ENCODE measurements at regions not wholly inside any gene's neighbourhood (a gene's known extent, or its start where the extent isn't known, plus 50 kb on each side); places are given as distances from the start of the nearest gene placed in this dataset.

DNA sequence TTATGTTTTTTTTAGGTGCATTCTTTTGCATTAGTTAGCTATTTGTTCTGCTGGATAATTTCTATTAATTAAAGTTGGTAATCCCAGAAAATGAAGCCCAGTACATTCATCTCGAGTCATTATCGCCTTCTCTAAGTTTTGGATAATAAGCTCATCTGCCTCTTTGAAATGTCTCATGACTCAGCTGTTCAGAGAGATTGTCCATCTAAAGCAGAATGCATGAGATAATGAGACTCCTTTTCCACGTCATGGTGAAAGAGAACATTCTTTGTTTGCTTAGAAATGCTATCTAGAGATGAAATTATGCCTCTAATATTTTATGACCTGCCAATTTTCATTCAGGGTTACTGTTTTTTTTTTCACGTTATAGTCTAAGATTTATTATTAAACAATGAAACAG is 374.7 kb upstream of the GOLIM4 start:
- intact Hi-C loops (cut with DNase I): no loop called here
- ATAC-seq (ENCODE audit: poor library complexity) (no peak), DNase-seq (no peak)

DNA sequence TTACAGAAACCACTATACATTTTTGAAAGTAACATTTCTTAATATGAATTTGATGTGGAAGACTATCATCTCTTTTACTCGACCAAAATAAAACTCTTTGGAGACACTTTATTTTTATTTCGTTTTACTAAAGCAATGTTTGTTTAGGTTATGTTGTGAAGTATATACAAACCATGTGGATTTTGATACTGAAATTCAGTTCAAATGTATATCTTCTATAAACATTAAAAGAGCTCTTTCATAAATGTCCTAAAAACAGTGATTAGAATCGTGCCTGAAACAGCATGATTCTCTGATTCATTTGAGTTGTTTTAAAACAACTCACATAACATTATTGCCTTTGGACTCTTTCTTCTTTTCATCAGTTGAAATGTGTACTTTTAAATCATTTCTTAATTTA is 373.7 kb upstream of the GOLIM4 start:
- DNase-seq: no peak
- intact Hi-C loops (cut with DNase I): no loop called here
- ATAC-seq (ENCODE audit: poor library complexity): no peak

DNA sequence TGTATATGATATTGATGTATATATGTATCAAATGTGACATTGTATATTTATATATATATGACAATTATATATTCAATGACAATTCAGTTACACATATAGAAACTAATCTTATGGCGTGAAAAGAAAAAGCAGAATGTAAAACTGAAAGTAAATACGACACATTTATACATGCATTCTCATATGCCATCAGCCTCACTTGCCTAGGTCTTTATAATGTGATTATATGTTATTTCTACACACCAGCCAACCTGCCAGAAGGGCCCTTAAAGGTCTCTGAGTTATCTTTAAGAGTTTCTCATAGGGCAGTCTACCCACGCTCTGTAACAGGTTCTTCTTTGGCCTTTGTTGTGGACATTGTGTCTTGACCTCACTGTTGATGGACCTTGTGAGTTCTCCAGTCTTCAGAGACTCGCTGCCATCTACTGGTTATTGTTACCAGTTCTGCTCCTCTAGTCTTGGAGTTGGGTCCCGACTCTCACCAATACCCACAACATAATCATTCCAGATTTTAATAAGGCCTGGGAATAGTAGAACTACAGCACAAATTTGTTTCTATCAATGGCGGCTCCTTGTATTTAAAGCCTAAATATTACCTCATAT is 371.5 kb upstream of the GOLIM4 start:
- DNase-seq (no peak), ATAC-seq (ENCODE audit: poor library complexity) (peak; percentile 89)
- intact Hi-C loops (cut with DNase I): loop anchor here (2.0 kb wide), 1 partner anchor 256 kb away; no protein-coding TSS in a partner anchor

DNA sequence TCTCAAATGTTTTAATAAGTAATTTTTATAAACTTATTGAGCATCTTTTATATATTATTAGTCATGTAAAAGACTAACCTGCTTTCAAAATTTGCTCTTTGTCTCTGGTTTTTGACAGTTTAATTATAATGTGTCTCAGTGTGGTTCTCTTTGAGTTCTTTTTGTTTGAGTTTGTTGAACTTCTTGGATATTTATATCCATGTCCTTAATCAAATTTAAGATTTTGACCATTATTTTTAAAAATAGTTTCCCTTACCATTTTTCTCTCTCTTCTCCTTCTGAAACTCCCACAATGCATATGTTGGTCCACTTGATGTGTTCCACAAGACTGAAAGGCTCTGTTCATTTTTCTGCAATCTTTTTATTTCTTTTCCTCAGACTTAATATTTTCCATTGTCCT is 366.1 kb upstream of the GOLIM4 start:
- DNase-seq (no peak), ATAC-seq (ENCODE audit: poor library complexity) (no peak)
- intact Hi-C loops (cut with DNase I): no loop called here

DNA sequence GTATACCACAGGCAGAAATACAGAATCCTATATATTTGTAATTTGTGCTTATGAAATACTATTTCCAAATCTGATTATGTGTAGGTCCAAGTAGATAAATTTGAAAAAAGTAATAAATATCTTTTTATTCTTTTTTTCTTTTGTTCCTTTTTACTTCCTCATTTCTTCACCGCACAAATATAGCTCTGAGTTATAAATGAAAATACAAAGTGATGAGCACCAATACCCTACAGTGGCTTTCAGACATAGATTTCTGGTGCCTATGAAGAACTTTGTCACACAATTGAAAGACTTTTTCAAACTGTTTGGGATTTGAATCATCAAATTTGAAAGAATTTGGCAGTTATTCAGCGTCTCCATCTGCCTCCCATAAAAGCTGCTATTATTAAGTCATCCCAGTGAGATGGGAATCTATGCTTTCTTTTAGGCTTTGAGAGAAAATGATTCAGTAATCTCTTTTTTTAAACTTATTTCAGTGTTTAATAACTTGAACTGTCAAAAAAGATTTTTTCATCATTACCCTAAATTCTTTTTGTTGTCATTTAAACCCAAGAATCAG is 363.6 kb upstream of the GOLIM4 start:
- no peak for ATAC-seq (ENCODE audit: poor library complexity)
- intact Hi-C loops (cut with DNase I): no loop called here
- no peak for DNase-seq

DNA sequence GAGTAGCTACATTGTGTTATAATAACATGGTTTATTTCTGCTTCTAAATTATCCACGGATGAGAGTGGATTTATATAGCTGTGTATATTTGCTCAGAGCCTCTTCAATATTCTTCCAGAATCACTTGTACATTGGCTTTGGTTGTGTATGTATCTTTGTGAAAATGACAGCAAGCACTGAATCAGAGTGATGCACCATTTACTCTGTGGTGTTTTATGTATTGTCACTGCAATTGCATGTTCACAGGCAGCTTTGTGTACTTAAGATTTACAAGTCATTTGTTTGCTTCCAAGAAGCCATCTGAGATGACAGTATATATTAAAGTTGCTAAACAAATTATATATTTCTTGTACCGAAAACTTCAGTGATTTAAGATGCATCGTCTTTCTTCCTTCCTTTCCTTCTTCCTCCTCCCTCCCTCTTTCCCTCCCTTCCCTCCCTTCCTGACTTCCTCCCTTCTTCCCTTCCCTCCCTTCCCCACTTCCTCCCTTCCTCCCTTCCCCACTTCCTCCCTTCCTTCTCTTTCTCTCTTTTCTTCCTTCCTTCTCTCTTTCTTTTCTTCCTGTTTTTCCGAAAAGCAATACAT is 362.3 kb upstream of the GOLIM4 start:
- no peak for ATAC-seq (ENCODE audit: poor library complexity)

DNA sequence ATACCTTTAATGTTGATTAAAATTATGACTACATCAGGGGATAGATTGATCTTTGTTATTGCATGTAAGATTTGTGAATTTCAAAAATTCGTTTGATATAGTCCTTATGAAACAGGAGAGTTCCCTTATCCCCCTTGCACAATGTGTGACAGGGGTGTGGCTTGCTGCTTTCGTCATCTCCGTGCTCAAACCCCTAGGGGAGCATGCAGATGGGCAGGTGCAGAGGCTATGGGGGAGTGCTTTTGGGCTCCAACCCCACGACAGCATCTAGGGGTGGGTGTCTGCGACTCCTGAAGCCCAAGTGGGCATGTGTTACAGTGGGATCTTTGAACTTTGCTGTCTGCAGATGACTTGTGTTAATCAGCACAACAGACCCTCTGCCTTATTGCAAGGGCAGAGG is 360.1 kb upstream of the GOLIM4 start:
- intact Hi-C loops (cut with DNase I): no loop called here
- ATAC-seq (ENCODE audit: poor library complexity) (no peak), DNase-seq (no peak)

More for the DNA sequence above, 362.3 kb upstream of the GOLIM4 start:
- DNase-seq: no peak
- intact Hi-C loops (cut with DNase I): no loop called here

DNA sequence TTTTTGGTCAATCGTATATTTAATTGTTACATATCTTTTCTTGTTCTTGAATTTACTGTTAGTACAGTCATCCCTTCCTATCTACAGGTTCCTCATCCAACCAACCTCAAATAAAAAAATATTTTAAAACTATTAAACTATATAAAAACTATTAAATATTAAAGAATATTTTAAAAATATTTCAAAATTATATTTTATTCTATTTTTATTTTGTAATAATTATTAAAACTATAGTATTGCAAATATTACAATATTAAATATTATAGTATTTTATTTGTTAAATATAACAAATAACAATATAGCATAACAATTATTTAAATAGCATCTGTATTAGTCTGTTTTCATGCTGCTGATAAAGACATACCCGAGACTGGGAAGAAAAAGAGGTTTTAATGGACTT is 357.9 kb upstream of the GOLIM4 start:
- ATAC-seq (ENCODE audit: poor library complexity): no peak
- intact Hi-C loops (cut with DNase I): no loop called here
- no peak for DNase-seq

DNA sequence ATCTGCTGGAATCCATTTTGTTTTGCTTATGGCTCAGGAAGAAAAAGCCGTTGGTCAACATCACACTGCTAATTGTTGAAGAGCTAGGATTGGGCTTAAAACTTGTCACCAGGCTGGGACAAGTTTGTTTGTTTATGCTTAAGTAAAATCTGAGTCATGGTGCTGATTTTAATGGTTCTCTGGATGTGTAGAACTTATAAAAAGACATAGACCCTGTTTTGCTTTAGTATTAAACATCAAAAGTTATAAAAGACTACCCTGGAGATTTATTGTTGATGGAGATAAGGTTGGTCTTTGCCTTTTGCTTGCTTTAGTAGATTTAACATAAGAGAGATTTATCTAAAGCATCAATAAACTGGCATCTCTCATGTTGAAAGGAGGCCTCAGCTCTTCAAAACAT is 348.2 kb upstream of the GOLIM4 start:
- DNase-seq (no peak), ATAC-seq (ENCODE audit: poor library complexity) (no peak)
- intact Hi-C loops (cut with DNase I): no loop called here

DNA sequence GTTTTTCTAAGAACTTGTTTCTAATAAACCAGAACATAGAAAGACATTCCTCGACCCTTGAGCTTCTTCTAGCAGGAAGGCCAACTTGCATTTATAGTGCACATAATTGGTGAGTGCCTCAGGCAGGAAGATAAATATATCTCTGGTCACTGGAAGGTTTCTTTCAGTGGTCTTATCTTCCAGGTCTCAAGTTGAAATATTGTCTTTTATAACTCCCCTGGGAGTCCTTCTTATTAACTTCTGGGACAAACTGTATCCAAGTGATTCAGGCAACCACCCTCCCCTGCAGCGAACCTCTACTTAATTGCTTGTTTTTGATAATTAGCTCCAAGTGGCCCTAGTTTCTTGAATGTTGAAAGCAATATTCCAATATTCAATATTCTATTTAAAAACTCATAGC is 346.8 kb upstream of the GOLIM4 start:
- DNase-seq (no peak), ATAC-seq (ENCODE audit: poor library complexity) (no peak)
- intact Hi-C loops (cut with DNase I): no loop called here

DNA sequence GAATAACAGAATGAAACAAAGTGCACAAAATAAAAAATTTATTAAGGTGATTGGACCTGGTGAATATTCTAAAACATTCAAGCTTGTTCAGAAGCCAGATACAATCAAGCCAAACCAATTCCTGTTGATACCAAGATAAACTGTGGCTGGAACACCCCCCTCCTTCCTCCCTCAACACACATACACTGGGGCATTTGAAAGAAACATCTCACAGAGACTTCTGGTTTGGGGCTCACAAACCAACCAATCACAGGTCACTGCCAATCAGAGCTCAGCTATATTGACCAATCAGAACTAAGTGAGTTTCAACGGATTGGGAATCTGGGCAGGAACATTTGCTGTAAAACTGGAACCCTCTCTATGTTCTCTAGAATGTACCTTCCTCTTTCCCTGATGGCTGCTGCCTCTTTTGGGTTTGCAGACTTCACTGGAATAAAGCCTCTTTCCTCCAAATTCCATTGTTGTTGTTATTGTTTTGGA is 340.6 kb upstream of the GOLIM4 start:
- DNase-seq (no peak), ATAC-seq (ENCODE audit: poor library complexity) (no peak)
- intact Hi-C loops (cut with DNase I): no loop called here

DNA sequence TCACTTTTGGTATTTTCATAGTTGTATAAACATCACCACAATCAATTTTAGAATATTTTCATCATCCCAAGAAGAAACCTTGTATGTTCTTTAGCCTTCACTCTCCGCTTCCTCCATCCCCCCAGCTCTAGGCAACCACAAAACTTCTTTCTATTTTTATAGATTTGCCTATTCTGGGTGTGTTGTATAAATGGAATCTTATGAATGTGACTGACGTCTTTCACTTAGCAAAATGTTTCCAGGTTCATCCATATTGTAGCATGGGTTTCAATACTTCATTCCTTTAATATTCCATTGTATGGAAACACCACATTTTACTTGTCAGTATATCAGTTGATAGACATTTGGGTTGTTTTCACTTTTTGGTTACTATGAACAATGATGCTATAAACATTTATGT is 335.8 kb upstream of the GOLIM4 start:
- ATAC-seq (ENCODE audit: poor library complexity): no peak
- intact Hi-C loops (cut with DNase I): no loop called here
- no peak for DNase-seq

DNA sequence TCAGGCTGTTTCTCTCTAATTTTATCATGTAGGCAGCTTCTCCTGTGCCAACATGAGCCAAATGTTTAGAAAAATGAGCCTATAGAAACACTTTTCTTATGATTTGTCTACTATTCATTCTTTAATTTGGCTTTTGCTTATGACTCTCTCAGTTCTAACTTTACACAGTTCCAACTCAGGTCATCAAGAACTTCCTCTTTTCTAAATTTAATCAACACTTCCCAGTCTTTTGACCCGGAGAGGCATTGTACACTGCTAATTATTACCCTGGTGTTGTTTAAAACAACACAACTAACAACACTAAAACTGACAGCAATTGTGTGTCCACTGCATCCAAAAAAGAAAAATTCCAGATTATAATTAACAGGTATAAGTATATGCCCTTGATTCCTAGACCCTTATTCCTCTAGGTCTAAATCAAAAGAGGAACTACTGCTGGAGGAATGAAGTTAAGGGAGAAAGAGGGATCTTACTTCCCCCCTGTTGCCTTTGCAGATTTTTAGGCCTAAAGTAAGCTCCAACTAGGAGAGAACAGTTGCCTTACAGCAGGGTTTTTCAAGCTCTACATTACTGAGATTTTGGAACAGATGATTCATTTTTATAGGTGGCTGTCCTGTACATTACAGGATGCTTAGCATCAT is 332.2 kb upstream of the GOLIM4 start:
- ATAC-seq (ENCODE audit: poor library complexity) (no peak), DNase-seq (no peak)
- intact Hi-C loops (cut with DNase I): no loop called here

DNA sequence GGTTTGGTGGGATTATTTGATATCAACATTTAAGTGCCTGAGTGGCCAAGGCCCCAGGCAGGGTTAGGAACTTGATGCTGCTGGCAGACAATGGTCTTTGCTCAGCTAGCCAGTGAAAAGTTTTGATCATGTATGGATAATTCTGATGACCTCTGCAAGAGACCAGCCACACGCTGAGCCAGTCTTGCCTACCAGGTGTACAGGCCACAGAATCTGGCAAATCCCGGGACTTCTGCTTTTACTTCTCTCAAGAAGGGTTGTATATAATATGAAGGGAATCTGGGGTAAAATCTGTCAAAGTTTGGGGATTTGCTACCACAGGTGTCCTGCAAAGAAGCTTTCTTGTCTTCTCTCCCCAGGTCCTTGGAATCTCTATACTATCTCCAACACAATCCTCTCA is 331.4 kb upstream of the GOLIM4 start:
- intact Hi-C loops (cut with DNase I): no loop called here
- DNase-seq (no peak), ATAC-seq (ENCODE audit: poor library complexity) (no peak)

DNA sequence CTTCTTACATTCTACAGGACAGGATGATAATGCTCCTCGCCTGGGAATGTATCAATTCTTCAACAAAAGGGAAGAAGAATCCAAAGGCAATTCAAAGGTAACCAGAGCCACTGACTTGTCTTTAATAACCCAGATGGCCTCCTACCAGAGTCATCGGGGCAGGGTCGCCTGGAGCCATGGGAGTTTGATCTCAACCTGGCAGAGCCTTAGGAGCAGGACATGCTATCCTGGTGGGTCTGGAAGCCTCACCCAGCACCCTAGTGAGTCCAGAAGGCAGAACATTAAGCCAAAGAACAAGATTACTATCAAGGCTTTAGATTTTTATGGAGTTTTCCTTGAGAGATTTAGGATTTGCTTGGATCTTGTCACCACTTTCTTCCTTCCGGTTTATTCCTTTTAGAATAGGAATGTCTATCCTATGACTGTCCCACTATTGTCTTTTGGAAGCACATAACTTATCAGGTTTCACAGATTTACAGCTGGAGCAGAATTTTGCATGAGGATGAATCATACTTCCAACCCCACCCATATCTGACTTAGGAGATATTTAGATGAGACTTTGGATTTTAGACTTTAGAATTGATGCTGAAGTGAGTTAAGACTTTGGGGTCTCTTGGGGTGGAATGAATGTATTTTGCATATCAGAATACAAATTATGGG is 330.3 kb upstream of the GOLIM4 start:
- DNase-seq (no peak), ATAC-seq (ENCODE audit: poor library complexity) (no peak)
- intact Hi-C loops (cut with DNase I): no loop called here

DNA sequence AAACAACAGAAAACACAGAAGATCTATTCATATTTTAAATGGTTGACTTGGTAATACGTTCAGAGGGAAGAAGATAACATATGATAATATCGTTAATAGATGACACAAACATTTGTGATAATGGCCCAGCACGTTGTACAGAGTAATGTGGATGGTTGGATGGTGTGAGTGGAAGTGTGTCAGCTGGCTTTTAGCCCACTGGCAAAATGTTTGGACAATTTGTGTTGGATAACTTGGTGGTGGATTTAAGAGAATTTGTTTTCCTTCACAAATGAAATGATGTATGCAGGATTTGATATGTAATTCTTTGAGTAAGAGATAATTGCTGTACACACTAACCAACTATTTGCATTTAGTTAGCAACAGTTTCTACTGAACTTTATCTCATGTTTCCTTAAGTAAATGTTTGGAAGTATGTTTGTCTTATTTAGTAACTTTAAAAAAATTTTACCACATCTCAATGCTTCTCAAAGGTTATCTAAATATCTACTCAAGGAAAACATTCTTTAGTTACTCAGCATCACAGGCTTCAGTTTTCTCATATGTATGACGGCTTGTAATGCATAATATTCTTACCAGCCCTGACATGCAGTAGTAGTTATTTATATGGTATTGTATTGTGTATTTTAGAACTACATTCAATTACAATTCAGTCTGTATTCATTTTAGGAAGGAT is 328.5 kb upstream of the GOLIM4 start:
- DNase-seq: no peak
- intact Hi-C loops (cut with DNase I): no loop called here
- no peak for ATAC-seq (ENCODE audit: poor library complexity)

DNA sequence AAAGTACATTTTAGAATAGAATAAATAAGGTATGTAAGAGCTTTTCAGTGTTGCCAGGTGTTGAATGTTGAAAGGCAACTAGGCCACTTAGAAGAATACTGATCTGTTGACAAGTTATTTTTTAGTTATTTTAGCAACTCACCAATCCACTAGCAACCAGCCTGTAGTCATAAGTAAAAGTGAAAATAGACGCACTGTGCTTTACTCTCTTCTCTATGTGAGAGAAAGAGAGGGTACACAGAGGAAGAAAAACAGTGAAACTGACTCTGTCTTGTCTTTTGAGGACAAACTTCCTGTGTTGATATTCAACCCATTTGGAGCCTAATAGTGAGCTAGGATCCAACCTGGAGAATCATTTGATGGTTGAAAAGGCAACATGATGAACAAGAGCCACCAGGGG is 327.1 kb upstream of the GOLIM4 start:
- intact Hi-C loops (cut with DNase I): no loop called here
- ATAC-seq (ENCODE audit: poor library complexity) (no peak), DNase-seq (no peak)

DNA sequence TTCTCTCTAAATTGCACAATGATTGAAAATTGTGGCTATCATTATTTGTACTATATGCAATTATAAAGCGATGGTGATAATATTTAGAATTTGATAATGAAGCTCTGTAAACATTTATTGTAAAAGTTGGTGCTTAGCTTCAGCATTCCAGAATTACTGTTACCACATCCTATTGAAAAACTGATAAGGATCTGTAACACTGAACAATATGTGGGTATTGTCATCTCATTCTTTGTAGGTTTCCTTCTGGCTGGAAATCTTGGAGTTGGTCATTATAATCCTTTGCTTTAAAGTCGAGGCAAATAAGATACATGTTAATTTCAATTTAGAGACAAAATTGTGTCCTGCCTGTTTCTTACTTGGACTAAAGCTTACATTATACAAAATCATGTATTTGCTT is 323.4 kb upstream of the GOLIM4 start:
- no peak for DNase-seq
- intact Hi-C loops (cut with DNase I): no loop called here
- ATAC-seq (ENCODE audit: poor library complexity): no peak

DNA sequence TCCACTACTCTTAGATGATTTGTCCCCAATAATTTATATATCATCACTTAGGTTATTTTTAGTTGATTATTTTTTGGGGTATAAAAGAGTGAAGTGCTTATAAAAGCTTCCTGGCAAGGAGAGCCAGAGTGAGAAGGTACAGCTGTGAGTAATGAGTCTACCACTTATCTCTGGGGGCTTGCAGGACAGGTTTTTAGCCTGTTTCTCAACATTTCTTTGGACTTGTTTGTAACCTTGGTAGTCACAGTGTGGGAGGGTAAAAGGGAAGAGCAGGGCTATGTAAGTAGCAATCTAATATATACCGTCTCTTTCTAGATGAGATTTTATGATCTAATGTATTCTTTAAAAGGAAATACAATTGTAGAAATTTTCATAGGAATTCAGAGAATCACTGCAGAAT is 321.3 kb upstream of the GOLIM4 start:
- peak; percentile 41 for ATAC-seq (ENCODE audit: poor library complexity)
- intact Hi-C loops (cut with DNase I): no loop called here
- no peak for DNase-seq

All from Right ventricle myocardium superior (tissue), 1 donor.